ENCODE measurements at regions not wholly inside any gene's neighbourhood (a gene's known extent, or its start where the extent isn't known, plus 50 kb on each side); places are given as distances from the start of the nearest gene placed in this dataset.

GRCh38 chr14:21924479-21924878 is 250.9 kb upstream of the OR4E1 start:
- H3K27ac ChIP-seq: no peak overlapping the region
- no peaks in the 10 kb centered on the region for H3K9me3 ChIP-seq
- intact Hi-C loops (cut with DNase I; ENCODE audit: low total_unique reads): no loop called here
- H3K36me3 ChIP-seq: no peaks in the 10 kb centered on the region
- DNase-seq (ENCODE audit: low spot score in 2 of 2): no peak
- no peaks in the 10 kb centered on the region for H3K27me3 ChIP-seq
- H3K4me3 ChIP-seq: no peak overlapping the region
- H3K4me1 ChIP-seq: no peaks in the 10 kb centered on the region
- TF ChIP-seq POLR2A (IDR thresholded peaks at IDR 0.05): no peak
- TF ChIP-seq CTCF (IDR thresholded peaks at IDR 0.05): no peak
- no peak for TF ChIP-seq POLR2AphosphoS5 (IDR thresholded peaks at IDR 0.05)

DNA sequence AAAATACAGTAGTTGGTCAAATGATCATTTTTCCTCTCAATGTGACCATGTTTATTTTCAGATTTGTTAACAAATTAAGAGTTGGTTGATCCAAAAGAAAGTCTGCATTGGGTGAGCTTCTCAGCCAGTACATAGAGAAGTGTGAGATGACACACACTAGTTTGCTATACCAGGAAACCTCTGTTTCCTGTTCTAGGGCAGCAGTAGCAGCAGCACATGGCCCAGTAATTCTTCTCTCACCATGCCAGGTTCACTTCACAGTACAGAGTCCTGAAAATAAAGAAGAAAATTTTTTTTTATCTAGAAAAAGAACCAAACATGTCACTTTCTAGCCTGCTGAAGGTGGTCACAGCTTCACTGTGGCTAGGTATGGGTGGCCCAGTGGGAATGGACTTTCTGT is 250.2 kb upstream of the OR4E1 start:
- Histone ChIP-seq H3K4me1 (no peaks in the 10 kb centered on the region), H3K9me3 (no peaks in the 10 kb centered on the region), H3K36me3 (no peaks in the 10 kb centered on the region), H3K27ac (no peak overlapping the region), H3K27me3 (no peaks in the 10 kb centered on the region), H3K4me3 (no peak overlapping the region)
- no peak for DNase-seq (ENCODE audit: low spot score in 2 of 2)
- no peak for TF ChIP-seq CTCF (IDR thresholded peaks at IDR 0.05)
- no peak for TF ChIP-seq POLR2A (IDR thresholded peaks at IDR 0.05)
- no peak for TF ChIP-seq POLR2AphosphoS5 (IDR thresholded peaks at IDR 0.05)
- intact Hi-C loops (cut with DNase I; ENCODE audit: low total_unique reads): no loop called here

- no peaks in the 10 kb centered on the region for H3K27me3 ChIP-seq
- no peak overlapping the region for H3K27ac ChIP-seq
- intact Hi-C loops (cut with DNase I; ENCODE audit: low total_unique reads): no loop called here
- DNase-seq (ENCODE audit: low spot score in 2 of 2): no peak
- no peak overlapping the region for H3K4me3 ChIP-seq
- no peaks in the 10 kb centered on the region for H3K9me3 ChIP-seq
- TF ChIP-seq CTCF (IDR thresholded peaks at IDR 0.05) (no peak), POLR2AphosphoS5 (IDR thresholded peaks at IDR 0.05) (no peak), POLR2A (IDR thresholded peaks at IDR 0.05) (no peak)
- H3K36me3 ChIP-seq: no peaks in the 10 kb centered on the region
- no peaks in the 10 kb centered on the region for H3K4me1 ChIP-seq
These were observed 247.8 kb upstream of the OR4E1 start for GRCh38 chr14:21921453-21921852.

DNA sequence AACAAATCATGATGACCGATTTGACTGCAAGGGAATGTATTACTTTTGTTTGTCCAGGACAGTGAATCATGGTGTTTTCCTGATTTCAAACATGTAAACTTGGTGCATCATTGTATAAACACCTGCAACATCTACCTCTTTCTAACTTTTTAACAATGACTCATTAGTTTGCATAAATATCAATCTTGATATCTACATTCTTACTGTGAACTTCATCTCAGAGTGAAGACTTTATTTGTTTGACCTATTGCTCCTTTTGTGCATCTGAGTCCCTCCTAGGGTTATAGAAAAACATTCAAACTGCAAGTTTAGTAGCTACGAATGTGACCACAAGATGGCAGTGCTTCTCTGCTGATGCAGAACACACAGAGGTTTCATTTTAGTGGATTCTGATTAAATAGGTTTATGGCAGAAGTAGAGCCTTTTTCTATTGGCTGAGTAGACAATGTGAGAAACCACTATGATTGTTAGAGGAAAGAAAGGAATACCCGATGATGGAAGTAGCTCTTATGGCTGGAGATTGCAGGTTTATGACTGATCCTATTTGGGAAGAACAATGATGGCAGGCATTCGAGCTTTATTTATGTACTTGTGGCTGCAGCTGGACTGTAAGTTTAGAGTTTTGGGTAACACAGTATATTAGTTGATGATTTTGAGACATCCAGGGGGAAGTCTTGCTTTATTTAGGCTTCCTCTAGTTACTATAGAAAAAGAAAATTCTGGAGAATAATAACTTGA is 244.2 kb upstream of the OR4E1 start:
- H3K4me3 ChIP-seq: peak overlapping the region in 1 of 3 donors; percentile 4
- intact Hi-C loops (cut with DNase I; ENCODE audit: low total_unique reads): no loop called here
- H3K9me3 ChIP-seq: no peaks in the 10 kb centered on the region

More for the DNA sequence above, 244.2 kb upstream of the OR4E1 start:
- Histone ChIP-seq H3K36me3 (no peaks in the 10 kb centered on the region), H3K4me1 (no peaks in the 10 kb centered on the region), H3K27ac (no peak overlapping the region), H3K27me3 (no peaks in the 10 kb centered on the region)
- TF ChIP-seq CTCF (IDR thresholded peaks at IDR 0.05) (peak in 2 of 3 donors; percentile 35 to 37), POLR2AphosphoS5 (IDR thresholded peaks at IDR 0.05) (no peak)
- no peak for DNase-seq (ENCODE audit: low spot score in 2 of 2)
